Tibial artery (tissue), 4 donors: ENCODE measurements at regions not wholly inside any gene's neighbourhood (a gene's known extent, or its start where the extent isn't known, plus 50 kb on each side); places are given as distances from the start of the nearest gene placed in this dataset.

ENCODE experiments used
- DNase-seq, 2 donors: peaks; one replicate each; pipeline ENCODE4 v3.0.0-alpha.2; 2019
- H3K27ac ChIP-seq, 2 donors: fragments of 200-600 bp; sonication (generic) in 1 of 2; 1 replicate in 1 of 2; 2 replicates in 1 of 2; pipeline ENCODE4 v1.5.1; 2018 to 2019; ENCODE audit warnings: mild to moderate bottlenecking in 1 of 2
- H3K27me3 ChIP-seq, 2 donors: fragments of 200-600 bp; sonication (generic) in 1 of 2; one replicate each; pipeline versions ENCODE4 v1.5.1 to v1.6.0; 2016 to 2019
- H3K36me3 ChIP-seq, 3 donors: fragments of 200-600 bp; sonication (generic) in 2 of 3; one replicate each; pipeline ENCODE4 v1.5.1; 2016 to 2019; ENCODE audit warnings: mild to moderate bottlenecking in 2 of 3
- H3K4me1 ChIP-seq, 4 donors: fragments of 200-600 bp; sonication (generic) in 2 of 4; 1 replicate in 3 of 4; 2 replicates in 1 of 4; pipeline ENCODE4 v1.5.1; 2016 to 2019
- H3K4me3 ChIP-seq, 2 donors: fragments of 200-600 bp; sonication (generic) in 1 of 2; 1 replicate in 1 of 2; 2 replicates in 1 of 2; pipeline ENCODE4 v1.5.1; 2018 to 2019; ENCODE audit warnings: mild to moderate bottlenecking in 2 of 2
- H3K9me3 ChIP-seq, 3 donors: fragments of 200-600 bp; sonication (generic) in 1 of 3; one replicate each; pipeline ENCODE4 v1.5.1; 2016 to 2019
- CTCF ChIP-seq, 2 experiments: fragments of 200-600 bp in 1 of 2; fragments of 450-650 bp in 1 of 2; IDR thresholded peaks; one replicate each; pipeline ENCODE4 v1.5.1; 2017 to 2019; ENCODE audit warnings: antibody characterized with exemption in 2 of 2, mild to moderate bottlenecking in 1 of 2, moderate library complexity in 1 of 2
- intact Hi-C: fragments of 100-400 bp; cut with DNase I; formaldehyde crosslinking; loops from one replicate; pipeline ENCODE4 v1.15.0; 2023; ENCODE audit warnings: low total_unique reads

GRCh38 chr12:107163413-107163812 is 70.1 kb upstream of the CRY1 start:
- intact Hi-C loops, result no loop called here
- no peak for DNase-seq
- no peaks in the 10 kb centered on the region for H3K9me3 ChIP-seq
- H3K4me3 ChIP-seq, result no peak overlapping the region
- H3K36me3 ChIP-seq, result no peaks in the 10 kb centered on the region
- H3K27me3 ChIP-seq, result peaks cover 0 to 9% of the 10 kb centered on the region in 2 donors
- TF ChIP-seq CTCF (IDR thresholded peaks at IDR 0.05), result no peak
- no peak overlapping the region for H3K27ac ChIP-seq
- H3K4me1 ChIP-seq, result no peaks in the 10 kb centered on the region

- no peak overlapping the region for H3K27ac ChIP-seq
Observed at GRCh38 chr12:107164392-107164791, 71.0 kb upstream of the CRY1 start.

GRCh38 chr12:107165581-107165980 is 72.2 kb upstream of the CRY1 start:
- no peaks in the 10 kb centered on the region for H3K9me3 ChIP-seq
- H3K36me3 ChIP-seq, result no peaks in the 10 kb centered on the region
- H3K4me3 ChIP-seq, result no peak overlapping the region
- peaks cover 0 to 4% of the 10 kb centered on the region in 2 donors for H3K27me3 ChIP-seq
- no peak for TF ChIP-seq CTCF (IDR thresholded peaks at IDR 0.05)
- H3K27ac ChIP-seq, result no peak overlapping the region
- DNase-seq, result no peak
- no peaks in the 10 kb centered on the region for H3K4me1 ChIP-seq
- intact Hi-C loops, result no loop called here

More at GRCh38 chr12:107164392-107164791, 71.0 kb upstream of the CRY1 start:
- no peaks in the 10 kb centered on the region for H3K36me3 ChIP-seq
- no peak overlapping the region for H3K4me3 ChIP-seq
- no peak for TF ChIP-seq CTCF (IDR thresholded peaks at IDR 0.05)
- intact Hi-C loops, result no loop called here
- peaks cover 0 to 13% of the 10 kb centered on the region in 2 donors for H3K27me3 ChIP-seq
- H3K9me3 ChIP-seq, result no peaks in the 10 kb centered on the region
- no peaks in the 10 kb centered on the region for H3K4me1 ChIP-seq
- no peak for DNase-seq

GRCh38 chr12:107167756-107168155 is 74.4 kb upstream of the CRY1 start:
- peaks cover 0 to 4% of the 10 kb centered on the region in 2 donors for H3K27me3 ChIP-seq
- no peaks in the 10 kb centered on the region for H3K4me1 ChIP-seq
- intact Hi-C loops, result no loop called here

GRCh38 chr12:107169200-107169599 is 75.9 kb upstream of the CRY1 start:
- H3K4me1 ChIP-seq, result no peaks in the 10 kb centered on the region
- intact Hi-C loops, result no loop called here
- H3K27ac ChIP-seq, result no peak overlapping the region
- no peak overlapping the region for H3K4me3 ChIP-seq
- H3K27me3 ChIP-seq, result peaks cover 0 to 4% of the 10 kb centered on the region in 2 donors
- no peak for DNase-seq
- H3K9me3 ChIP-seq, result no peaks in the 10 kb centered on the region
- TF ChIP-seq CTCF (IDR thresholded peaks at IDR 0.05), result no peak
- no peaks in the 10 kb centered on the region for H3K36me3 ChIP-seq

More at GRCh38 chr12:107167756-107168155, 74.4 kb upstream of the CRY1 start:
- no peak overlapping the region for H3K4me3 ChIP-seq
- no peaks in the 10 kb centered on the region for H3K9me3 ChIP-seq
- no peaks in the 10 kb centered on the region for H3K36me3 ChIP-seq
- DNase-seq, result no peak
- no peak for TF ChIP-seq CTCF (IDR thresholded peaks at IDR 0.05)
- H3K27ac ChIP-seq, result no peak overlapping the region

GRCh38 chr12:107178776-107179175 is 85.4 kb upstream of the CRY1 start:
- H3K4me1 ChIP-seq, result no peaks in the 10 kb centered on the region
- no peak for DNase-seq
- H3K27ac ChIP-seq, result no peak overlapping the region
- intact Hi-C loops, result loop anchor here (10.0 kb wide), 1 partner anchor 636 kb away; no protein-coding TSS in a partner anchor
- H3K27me3 ChIP-seq, result peaks cover 0 to 7% of the 10 kb centered on the region in 2 donors
- H3K4me3 ChIP-seq, result no peak overlapping the region
- no peak for TF ChIP-seq CTCF (IDR thresholded peaks at IDR 0.05)
- H3K9me3 ChIP-seq, result no peaks in the 10 kb centered on the region
- no peaks in the 10 kb centered on the region for H3K36me3 ChIP-seq
